ENCODE measurements at regions not wholly inside any gene's neighbourhood (a gene's known extent, or its start where the extent isn't known, plus 50 kb on each side); places are given as distances from the start of the nearest gene placed in this dataset.

GRCh38 chr2:23023722-23024121 is 361.3 kb upstream of the KLHL29 start:
- no peak for TF ChIP-seq ZNF48 (tag by site-specific recombination; IDR thresholded peaks at IDR 0.05)
- TF ChIP-seq ZNF311 (tag by site-specific recombination; IDR thresholded peaks at IDR 0.05; ENCODE audit: borderline replicate concordance): no peak
- no peak for TF ChIP-seq ZNF362 (tag by site-specific recombination; IDR thresholded peaks at IDR 0.05)
- TF ChIP-seq ZNF280D (tag by site-specific recombination; IDR thresholded peaks at IDR 0.05): no peak
- no peak for TF ChIP-seq CTCF (tag by site-specific recombination; IDR thresholded peaks at IDR 0.05)
- no peak for TF ChIP-seq ZNF280C (tag by site-specific recombination; IDR thresholded peaks at IDR 0.05)
- no peak for TF ChIP-seq ZBTB20 (tag by site-specific recombination; IDR thresholded peaks at IDR 0.05)
- TF ChIP-seq ZNF626 (tag by site-specific recombination; IDR thresholded peaks at IDR 0.05): no peak
- no peak for TF ChIP-seq ZSCAN4 (tag by site-specific recombination; IDR thresholded peaks at IDR 0.05)
- TF ChIP-seq ZNF530 (tag by site-specific recombination; IDR thresholded peaks at IDR 0.05; ENCODE audit: low read depth): no peak

Measured in HEK293 (cell line).